ENCODE measurements at regions not wholly inside any gene's neighbourhood (a gene's known extent, or its start where the extent isn't known, plus 50 kb on each side); places are given as distances from the start of the nearest gene placed in this dataset.
"Not testable (repeated sequence)": the region's sequence is repeated elsewhere in the genome, so short reads cannot be mapped to it uniquely, and the experiment has no call there.

DNA sequence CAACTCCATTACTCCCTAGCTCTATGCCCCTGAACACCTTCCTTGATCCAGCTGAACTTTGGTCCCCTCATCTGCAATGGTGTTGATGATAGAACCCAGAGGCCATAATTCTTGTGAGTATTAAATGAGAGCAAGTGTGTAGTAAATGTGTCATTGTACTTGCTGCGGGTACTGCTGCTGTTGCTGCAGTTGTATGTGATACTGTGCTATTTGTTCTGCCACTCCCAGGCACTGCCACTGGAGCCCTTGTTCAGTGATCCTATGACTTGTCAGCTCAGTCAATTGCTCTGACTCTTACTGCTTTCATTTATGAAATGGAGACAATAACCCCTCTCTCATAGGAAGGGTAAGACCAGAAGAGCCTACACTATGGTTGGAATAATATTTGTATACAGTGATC, 136.9 kb upstream of the PLGLB2 start:
- not testable (repeated sequence) for DNase-seq (ENCODE audit: low read depth)

DNA sequence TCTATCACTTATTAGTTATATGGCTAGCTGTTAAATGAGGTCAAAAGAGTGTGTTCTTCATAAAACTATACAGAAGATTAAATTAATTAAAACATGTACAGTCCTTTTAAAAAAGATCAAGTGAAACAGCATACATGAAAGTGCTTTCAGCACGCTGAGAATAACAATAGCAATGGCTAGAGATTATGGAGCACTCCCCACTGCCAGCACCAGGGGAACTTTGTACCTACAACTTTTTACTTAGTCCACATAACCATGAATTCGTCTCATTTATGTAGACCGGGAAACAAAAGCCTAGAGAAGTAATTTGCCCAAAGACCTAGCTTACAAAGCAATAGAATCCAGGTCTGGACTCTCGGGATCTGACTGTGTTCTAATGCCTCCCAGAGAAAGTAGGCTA, 136.5 kb upstream of the PLGLB2 start:
- not testable (repeated sequence) for DNase-seq (ENCODE audit: low read depth)

DNA sequence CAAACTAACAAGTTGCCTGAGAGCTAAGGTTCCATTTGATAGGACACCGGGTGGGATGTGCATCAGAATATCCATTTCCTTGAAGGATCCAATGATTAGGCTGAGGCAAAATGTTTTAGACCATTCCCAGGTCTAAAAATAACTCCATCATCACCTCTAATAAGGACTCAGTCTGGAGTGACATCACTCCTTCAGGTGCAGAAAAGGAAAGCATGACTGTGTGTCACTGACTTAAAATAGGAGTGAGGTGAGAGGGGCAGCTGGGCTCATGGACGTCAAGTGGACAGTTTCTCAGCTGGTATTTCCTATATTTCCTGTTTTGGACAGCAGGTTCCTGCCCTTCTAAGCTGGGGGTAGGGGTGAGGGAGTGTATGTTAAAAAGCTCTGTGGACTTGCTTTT, 135.9 kb upstream of the PLGLB2 start:
- DNase-seq (ENCODE audit: low read depth): not testable (repeated sequence)

DNA sequence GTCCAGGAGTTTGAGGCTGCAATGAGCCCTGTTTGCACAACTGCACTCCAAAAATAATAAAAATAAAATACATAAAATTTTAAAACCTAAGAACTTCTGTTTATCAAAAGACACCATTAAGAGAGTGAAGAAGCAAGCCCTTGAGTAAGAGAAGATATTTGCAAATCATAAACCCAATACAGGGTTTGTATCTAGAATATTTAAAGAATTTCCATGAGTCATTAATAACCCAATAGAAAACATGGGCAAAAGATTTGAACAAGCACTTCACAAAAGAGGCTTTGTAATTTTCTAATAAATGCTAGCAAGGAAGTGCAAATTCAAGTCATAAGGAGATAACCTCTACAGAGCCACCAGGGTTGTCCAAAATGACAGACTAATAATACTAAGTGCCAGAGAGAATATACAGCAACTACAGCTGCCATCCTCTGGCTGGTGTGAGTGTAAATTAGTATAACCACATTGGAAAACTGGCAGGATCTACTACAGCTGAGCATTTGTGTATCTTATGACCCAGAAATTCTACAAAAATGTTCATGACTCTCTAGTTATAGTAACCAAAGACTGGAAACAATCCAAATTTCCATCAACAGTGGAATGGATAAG, 133.0 kb upstream of the PLGLB2 start:
- not testable (repeated sequence) for DNase-seq (ENCODE audit: low read depth)

DNA sequence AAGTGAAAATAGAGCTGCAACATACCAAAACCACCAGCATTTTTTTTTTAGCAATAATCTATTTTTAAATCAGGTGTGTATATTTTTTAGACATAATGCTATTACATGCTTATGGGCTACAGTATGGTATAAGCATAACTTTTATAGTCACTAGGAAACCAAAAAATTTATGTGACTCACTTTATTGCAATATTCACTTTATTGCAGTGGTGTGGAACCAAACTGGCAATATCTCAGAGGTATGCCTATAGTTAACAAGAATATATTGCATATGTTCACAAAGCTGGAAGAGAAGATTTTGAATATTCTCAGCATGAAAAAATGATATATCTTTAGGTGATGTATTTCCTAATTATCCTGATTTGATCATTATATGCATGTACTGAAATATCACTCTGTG, 128.8 kb upstream of the PLGLB2 start:
- not testable (repeated sequence) for DNase-seq (ENCODE audit: low read depth)

DNA sequence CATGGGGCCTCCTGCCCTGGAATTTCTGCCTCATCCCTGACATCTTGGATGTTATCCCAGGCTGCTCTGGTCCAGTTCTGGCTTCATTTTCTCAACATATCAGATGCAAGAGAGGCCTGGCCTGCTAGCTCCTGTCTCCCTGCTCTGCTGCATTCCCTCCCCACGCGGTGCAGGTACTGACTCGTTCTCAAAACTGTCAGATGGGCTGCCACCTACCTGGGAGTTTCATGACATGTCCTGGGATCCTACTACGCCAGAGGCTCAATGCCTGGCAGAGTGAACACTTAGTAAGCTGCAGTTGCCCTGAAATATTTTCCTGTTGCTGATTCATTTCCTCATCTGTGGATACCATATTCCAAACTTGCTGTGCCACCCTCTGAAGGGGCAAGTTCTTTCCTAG, 126.7 kb upstream of the PLGLB2 start:
- DNase-seq (ENCODE audit: low read depth): not testable (repeated sequence)

DNA sequence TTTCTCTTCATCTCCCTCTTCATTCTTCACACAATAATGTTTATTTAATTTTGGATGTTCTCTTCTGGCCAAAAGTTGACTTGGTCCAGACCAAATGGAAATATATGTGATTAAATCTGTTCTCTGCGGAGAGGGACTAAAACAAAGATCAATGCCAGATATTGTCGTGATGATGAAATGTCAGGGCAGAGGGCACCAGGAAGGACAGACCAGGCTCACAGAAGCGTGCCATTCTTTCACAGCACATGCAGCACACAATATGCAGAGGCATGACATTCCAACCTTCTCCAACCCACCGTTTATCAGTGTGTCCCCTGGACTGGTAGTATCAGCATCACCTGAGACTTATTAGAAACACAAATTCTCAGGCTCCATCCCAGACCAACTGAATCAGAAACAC, 125.2 kb upstream of the PLGLB2 start:
- not testable (repeated sequence) for DNase-seq (ENCODE audit: low read depth)

DNA sequence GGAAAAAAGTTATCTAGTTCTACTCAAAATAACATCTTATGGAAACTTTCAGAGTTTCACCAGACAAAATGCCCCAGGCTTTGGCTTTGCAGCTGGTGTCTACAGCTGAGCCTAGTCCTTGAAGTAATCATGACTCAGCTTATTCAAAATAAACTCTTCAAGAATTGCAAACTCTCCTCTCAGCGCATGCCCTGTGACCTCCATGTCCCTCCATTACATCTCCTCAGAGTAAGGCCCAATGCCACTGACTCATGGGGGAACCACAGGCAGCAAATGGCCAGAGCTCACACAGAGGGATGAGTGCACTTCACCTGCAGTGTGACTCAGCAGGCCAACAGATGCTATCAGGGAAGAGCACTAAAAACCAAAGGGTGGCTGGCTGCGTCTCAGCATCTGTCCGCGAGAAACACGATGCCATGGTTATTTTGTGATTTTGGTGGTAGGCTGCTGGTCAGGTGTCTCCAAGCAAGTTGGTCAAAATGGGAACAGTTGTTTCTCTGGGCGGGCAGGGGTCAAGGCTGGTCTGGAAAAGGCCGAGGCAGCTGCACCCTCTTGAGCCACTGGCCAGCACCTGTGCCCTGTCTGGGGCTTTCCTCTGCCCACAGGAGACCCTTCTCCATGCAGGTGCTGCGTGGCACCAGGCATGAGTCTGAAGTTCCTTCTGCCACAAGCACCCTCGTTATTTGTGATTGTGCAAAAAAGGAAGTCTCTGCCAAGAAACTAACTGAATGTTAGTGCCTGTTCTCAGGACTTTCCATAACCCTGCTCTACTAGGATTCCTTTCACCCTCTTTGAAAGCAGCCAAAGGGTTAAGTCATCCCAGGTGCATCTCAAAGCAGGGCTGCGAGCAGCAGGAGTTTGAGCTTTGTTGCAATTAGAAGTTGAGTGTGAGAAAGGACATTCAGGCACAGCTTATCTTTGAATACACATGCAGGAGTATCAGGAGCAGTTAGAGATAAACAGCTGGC, 118.1 kb upstream of the PLGLB2 start:
- not testable (repeated sequence) for DNase-seq (ENCODE audit: low read depth)

DNA sequence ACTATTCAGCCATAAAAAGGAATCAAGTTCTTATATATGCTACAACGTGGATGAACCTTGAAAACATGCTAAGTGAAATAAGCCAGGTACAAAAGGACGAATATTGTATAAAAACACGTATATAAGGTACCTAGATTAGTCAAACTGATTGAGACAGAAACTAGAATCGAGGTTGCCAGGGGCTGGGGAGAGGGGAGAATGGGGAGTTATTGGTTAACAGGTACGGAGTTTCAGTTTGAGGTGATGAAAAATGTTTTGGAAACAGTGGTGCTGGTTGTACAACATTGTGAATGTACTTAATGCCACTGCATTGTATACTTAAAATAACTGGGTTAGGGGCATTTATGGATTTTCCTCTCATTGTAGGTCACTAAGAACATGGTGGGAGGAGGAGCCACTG, 117.0 kb upstream of the PLGLB2 start:
- not testable (repeated sequence) for DNase-seq (ENCODE audit: low read depth)

DNA sequence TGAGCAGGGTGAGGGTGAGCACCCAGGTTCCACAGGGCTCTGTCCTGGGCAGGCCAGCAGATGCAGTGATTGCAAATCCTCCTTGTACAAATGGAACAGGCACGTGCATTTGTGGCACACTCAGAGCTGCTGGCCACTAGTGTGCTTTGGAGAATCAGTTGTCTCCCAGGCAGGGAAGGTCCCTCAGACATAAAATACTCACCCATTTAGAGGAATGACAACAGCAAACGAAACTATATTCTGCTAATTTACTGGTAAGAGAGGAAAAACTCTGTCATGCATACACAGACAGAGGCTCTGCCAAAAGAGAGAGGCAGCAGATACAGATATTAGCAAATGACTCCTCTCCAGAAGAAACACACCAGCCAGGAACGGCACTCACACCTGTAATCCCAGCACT, 116.5 kb upstream of the PLGLB2 start:
- DNase-seq (ENCODE audit: low read depth): not testable (repeated sequence)

DNA sequence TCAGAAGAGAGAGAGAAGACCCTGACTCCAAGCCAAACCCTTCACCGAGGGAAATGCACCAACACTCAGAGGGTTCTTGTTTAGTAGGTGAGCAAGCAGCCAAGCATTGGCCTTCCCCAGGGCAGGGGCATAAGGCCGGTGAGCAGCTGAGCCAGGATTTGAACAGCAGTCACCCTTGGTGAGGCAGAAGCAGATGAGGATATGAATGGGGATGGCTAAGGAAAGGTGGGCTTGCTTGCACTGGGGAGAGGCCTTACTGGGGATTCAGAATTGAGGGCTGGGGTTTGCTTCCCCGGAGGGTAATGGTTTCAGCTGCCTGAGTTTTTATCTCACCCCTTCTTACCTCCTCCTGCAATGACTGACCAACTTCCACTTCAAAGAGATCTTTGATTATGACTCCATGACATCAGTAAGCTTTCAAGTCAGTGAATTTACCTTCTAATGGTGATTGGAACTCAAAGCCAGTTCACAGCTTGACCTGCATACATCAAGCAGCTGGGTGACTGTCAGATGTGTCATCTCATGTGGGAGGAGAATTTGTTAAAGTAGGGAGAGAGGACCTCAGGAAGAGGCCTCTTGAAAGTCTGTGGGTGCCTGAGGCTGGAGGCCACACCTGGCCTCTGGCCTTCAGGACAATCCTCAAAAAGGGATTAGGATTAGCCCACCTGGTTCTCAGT, 114.5 kb upstream of the PLGLB2 start:
- not testable (repeated sequence) for DNase-seq (ENCODE audit: low read depth)

DNA sequence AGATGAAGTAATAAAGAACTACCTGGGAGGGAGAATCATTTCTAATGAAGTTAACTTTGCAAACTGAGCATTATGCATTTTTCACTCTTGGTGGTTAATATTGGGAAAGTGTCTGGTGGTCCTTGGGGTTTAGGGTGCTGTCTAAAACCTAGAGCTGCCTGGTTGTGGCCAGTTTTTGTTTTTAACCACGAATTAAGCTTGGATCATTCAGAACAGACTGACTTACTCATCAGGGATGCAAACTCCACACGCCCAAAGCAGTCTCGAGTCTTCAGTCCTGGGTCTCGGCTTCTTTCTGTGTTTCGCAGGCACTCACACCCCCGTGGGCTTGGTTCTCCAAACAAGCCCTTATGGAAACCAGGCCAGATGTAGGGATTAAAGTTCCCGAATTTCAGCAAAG, 113.8 kb upstream of the PLGLB2 start:
- DNase-seq (ENCODE audit: low read depth): not testable (repeated sequence)

DNA sequence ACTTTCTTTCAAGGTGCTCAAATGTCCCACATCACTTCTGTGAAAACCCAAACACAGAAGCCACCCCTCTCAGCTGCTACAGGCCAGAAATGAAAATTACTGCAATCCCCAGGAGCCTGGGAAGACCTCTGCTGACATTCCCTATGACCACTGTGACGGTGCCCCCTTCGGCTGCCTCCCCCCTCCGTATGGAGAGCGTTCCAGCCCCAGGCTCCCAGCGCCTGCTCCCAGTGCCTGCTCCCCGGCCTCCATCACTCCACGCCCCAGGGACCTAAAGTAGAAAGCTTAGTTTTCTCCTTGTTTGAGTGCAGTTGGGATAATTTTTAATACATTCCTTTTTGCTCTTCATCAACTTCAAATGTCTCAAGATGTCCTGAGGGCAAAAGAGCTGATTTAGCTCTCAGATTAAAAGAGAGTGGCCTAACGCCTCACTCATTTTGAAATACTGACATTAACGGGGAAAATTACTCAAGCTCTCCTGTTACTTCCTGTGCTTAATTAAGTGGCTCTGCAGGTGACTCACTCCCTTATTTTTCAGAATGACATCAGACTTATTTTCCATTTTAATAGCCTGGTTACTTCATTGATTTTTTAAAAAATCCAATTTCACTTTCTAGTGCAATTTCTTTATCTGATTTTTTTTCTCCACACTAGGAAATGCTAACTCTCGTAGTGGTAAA, 112.8 kb upstream of the PLGLB2 start:
- DNase-seq (ENCODE audit: low read depth): not testable (repeated sequence)

DNA sequence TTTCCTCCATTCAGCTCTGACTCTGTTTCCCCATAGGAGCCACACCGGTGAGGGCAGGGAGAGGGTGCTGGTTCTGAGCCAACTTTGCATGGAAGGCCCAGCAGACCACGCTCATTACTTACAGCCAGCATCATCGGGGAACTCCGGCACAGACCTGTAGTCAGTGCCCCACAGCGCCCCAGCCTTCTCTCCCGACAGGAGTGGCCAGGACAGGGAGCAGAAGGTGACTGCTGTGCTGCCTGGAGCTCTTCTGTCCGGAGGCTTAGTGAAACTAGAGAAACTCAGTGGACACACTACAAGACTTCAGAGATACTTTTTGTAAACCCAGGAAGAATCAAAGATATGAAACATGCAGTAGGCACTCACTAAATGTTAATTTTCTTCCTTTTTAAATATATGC, 111.6 kb upstream of the PLGLB2 start:
- not testable (repeated sequence) for DNase-seq (ENCODE audit: low read depth)

DNA sequence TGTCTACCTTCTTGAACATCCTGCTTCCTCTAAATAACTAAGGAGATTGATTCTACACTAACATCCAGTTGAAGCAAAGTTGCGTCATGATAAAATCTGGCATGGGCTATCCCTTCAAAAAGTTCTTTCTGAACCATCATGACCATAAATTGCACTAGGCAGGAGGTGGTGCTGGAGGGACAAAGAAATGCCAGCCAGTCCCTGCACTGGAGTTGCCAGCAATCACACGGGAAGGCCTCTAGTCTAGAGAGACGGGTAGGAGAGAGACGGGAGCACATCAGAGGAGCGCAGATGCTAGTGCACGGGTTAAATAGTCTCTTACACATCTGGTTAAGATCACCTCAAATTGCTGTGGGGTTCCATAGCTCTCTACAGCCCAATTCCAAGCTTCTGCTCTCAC, 111.2 kb upstream of the PLGLB2 start:
- not testable (repeated sequence) for DNase-seq (ENCODE audit: low read depth)

DNA sequence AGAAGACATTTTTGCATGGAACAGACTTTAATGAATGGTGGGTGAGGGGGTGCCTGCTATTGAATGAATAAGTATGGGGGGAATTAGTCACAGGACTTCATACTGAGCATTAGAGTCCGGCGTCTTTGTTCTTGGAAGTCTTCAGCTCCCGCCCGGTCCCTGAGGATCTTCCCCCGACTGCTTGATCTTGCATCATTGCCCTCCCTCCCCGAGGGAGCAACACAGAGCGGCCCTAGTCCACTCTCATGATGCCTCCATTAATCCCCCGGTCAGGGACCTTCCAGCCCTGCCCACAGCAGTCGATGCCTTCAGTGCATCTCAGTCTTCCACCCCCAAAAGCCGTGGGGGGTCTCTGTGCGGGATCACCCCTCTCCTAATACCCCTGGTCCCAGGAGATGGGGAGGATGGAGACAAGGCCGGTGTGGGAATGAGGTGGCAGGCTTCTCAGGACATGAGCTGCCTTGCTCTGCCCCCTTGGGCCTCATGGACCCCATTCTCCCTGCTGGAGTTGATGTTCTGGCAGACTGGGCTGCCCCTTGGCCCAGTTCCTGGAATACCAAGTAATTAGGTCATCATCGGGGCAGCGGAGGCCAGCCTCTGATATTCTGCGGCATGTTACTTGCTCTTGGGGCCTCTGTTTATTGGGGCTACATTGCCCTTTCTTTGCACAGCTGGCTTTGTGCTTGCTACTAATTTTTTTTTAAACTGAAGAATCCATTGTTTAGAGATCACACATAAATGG, 110.5 kb upstream of the PLGLB2 start:
- not testable (repeated sequence) for DNase-seq (ENCODE audit: low read depth)

DNA sequence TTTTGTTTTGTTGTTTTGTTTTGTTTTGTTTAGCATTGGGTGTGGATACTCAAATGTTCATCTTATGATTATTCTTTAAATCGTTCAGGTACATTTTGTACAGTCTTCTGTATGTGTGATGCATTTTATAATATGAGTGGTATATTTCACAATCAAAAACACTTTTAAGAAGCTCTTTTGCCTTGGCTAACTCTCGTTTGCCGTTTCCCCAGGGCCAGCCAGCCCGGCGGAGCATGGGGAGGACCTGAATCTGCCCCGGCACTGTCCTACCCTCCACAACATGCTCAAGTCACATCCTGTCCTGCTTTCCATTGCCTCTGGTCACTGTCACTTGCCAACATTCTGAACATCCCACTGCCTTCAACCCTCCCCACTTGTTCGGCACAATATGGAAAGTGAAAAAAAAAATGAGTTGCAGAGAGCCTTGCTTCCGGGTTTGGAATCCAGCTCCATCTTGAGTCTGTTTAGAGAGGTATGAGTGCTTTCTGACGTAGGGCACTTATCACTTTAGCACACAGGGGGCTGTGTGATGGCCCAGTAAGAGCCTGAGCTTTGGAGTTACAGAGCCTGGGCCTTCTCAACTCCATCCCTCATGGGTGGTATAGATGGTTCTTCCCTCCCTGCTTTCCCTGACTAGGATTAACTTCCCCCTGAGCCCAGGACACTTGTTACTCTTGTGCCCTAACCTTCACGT, 109.6 kb upstream of the PLGLB2 start:
- DNase-seq (ENCODE audit: low read depth): not testable (repeated sequence)

DNA sequence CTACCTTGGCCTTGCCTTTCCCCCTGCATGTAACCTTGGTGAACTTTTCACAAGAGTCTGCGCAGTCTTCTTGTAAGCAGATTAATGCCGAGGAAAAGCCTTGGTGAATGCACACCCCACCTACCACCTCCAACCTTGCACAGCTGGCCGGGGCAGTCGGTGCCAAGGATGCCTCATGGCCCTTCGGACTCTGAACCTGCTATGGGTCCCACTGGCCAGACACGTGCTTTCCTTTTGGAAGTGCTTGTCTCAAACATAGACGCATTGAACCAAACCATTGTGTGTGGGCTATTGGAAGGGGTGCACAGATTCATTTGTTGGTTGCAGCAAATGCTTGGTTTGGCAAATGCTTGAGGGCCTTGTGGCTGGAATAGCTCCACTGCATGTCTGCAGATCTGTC, 109.0 kb upstream of the PLGLB2 start:
- DNase-seq (ENCODE audit: low read depth): not testable (repeated sequence)

DNA sequence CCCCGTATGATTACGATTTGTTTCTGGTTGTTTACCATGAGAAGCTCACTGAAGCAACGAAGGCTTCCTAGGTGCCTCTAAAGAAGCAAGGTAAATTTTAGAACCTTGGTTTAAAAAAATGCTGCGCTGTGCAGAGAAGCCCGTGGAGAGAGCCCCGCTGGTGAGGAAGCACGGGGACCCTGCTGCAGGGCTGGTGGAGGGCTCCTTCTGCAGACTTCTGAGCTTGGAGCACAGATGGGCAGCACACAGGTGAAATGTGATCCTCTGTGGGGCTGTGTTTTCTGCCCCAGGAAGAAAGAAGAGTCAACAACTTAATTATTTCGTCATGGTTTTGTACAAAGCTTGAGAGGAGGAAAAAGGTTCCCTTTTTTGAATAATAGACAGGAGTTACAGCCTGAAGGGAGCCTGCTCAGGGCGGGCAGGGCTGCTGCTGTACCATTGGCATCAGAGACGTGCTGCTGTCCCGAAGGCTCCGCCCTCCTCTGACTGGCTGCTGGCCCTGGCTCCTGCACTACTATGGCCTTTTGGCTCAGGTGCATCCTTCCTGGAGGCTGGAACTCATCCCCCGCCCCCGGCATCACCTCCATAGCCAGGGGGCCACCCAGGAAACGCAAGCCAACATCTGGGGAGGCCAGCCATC, 108.0 kb upstream of the PLGLB2 start:
- DNase-seq (ENCODE audit: low read depth): not testable (repeated sequence)

DNA sequence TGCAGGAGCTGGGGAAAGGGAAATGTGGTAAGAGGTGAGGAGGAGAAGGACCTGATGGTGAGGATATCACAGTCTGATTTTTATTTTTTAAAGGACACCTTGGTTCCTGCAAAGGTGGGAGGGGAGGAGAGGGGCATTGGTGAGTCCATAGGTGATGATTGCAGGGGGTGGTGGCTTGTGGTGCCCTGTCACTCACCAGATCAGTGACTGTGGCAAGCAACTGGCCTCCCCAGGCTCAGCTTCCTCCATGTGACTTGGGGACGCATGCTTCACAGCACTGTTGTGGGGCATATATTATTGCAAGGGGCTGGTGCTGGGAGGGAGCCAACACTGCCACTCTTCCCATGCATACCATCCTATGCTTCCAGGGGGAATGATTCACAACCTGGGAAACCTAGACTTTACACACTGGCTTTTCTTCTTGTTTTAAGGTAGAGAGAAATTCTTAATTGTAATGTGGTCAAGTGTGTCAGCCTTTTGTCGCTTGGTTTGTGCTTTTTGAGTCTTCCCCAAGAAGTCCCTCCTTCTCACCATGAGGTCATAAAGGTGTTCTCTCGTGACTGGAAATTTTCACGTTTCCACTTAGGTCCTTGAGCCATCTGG, 106.8 kb upstream of the PLGLB2 start:
- DNase-seq (ENCODE audit: low read depth): not testable (repeated sequence)

Data from activated T-cell treated with anti-CD3 and anti-CD28 coated beads for 24 hours (primary cell).